ENCODE measurements at regions not wholly inside any gene's neighbourhood (a gene's known extent, or its start where the extent isn't known, plus 50 kb on each side); places are given as distances from the start of the nearest gene placed in this dataset.

DNA sequence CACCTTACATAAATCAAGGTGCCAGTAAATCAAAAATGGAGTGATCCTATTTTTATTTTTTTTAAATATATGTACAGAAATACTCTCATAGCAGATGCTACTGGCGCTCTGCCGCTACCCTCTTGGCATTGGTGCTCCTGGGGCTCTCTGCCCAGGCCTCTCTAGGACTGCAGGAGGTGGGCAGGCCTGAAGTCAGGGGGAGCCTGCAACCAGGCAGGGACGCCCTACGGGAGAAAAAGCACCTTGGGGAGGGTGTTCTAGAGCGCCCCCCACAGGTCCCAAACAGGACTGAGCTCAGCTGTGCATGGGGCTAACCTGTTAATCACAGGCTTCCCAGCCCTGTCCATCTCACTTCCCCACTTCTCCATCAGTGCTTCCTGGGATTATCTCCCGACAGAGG, 192.5 kb downstream of the SHQ1 start:
- no peak for TF ChIP-seq EZH2 (IDR thresholded peaks at IDR 0.05; ENCODE audit: low read depth)
- no peak; the same call in 1 of the 2 replicates for TF ChIP-seq CTCF (conservative IDR thresholded peaks at IDR 0.05)
